Aorta (tissue), 5 donors: ENCODE measurements at regions not wholly inside any gene's neighbourhood (a gene's known extent, or its start where the extent isn't known, plus 50 kb on each side); places are given as distances from the start of the nearest gene placed in this dataset.

Source experiments
- ATAC-seq: fragments of 200-7000 bp; cut with Tn5 transposase; one replicate; pipeline ENCODE4 v1.9.1; 2022; ENCODE audit warnings: moderate library complexity; ENCODE audit not compliant: low FRiP score
- DNase-seq, 2 donors: peaks; one replicate each; pipeline ENCODE4 v3.0.0-alpha.2; 2020
- H3K27ac ChIP-seq, 2 donors: one replicate each; pipeline ENCODE4 v1.5.1; 2013; ENCODE audit warnings: low read length in 2 of 2, mild to moderate bottlenecking in 2 of 2, moderate library complexity in 2 of 2, control low read depth in 1 of 2, inconsistent platforms in 1 of 2, low read depth in 1 of 2
- H3K27me3 ChIP-seq, 2 donors: one replicate each; pipeline ENCODE4 v1.6.1; 2013; ENCODE audit warnings: control low read depth in 1 of 2, low read length in 1 of 2, mild to moderate bottlenecking in 1 of 2, moderate library complexity in 1 of 2; ENCODE audit not compliant: insufficient read depth in 2 of 2, control insufficient read depth in 1 of 2
- H3K36me3 ChIP-seq, 2 donors: one replicate each; pipeline ENCODE4 v1.6.1; 2013; ENCODE audit warnings: control low read depth in 1 of 2, low read length in 1 of 2, mild to moderate bottlenecking in 1 of 2; ENCODE audit not compliant: insufficient read depth in 2 of 2, control insufficient read depth in 1 of 2
- H3K4me1 ChIP-seq, 2 donors: one replicate each; pipeline ENCODE4 v1.6.1; 2013; ENCODE audit warnings: low read length in 2 of 2, control low read depth in 1 of 2, mild to moderate bottlenecking in 1 of 2, moderate library complexity in 1 of 2; ENCODE audit not compliant: insufficient read depth in 2 of 2, control insufficient read depth in 1 of 2
- H3K4me3 ChIP-seq, 2 donors: one replicate each; pipeline ENCODE4 v1.5.1; 2013; ENCODE audit warnings: low read length in 2 of 2, control low read depth in 1 of 2, mild to moderate bottlenecking in 1 of 2
- H3K9me3 ChIP-seq: one replicate; pipeline ENCODE4 v1.6.1; 2013; ENCODE audit warnings: mild to moderate bottlenecking, low read length; ENCODE audit not compliant: control insufficient read depth
- WGBS, 2 donors: extraction: QIAGEN DNeasy Blood & Tissue Kit; methylation state at CpG; one replicate each; pipeline ENCODE4 v1.1.7; 2013; 5-methylcytosine and 5-hydroxymethylcytosine counted together
- intact Hi-C, 2 donors: fragments of 100-400 bp; cut with DNase I; formaldehyde crosslinking; loops; one replicate each; pipeline versions ENCODE4 v1.14.2 to v1.15.0; 2022
- donor health status: healthy with polysubstance abuse.
- donor health status: Bipolar disorder and iron deficiency.
- donor health status: DM: no; HTN: no; CAD: no.
- donor health status: DM: no; HTN: no; CAD: no.
- donor health status: DM: yes; HTN: yes; CAD: no.

DNA sequence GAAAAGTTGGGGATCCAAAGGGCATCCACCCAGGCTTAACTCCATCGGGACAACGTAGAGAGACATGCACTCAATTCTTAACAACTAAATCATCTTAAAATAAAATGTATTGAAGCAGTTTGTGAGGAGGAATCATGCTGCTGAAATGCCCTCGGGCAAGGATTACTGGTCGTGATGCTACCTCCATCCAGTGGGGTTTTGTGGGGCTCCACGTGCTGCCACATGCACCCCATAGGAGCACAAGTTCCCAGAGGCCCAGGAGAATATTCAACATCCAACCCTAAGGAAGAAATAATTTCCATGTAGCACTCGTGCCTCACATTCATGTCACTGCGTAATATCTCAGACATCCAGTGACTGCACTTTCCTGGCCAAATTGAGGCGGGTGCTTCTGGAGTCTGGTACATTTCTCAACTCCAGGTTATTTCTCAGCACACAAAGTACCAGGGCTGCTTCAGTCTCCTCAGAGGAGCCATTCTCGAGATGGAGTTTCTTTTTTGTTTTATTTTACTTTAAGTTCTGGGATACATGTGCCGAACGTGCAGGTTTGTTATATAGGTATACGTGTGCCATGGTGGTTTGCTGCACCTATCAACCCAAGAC, 429.8 kb downstream of the FOXO1 start:
- H3K36me3 ChIP-seq: no peaks in the 10 kb centered on the region
- no peaks in the 10 kb centered on the region for H3K27me3 ChIP-seq
- DNase-seq (peak; percentile 63 to 78), ATAC-seq (peak; percentile 86)
- H3K4me3 ChIP-seq: no peak overlapping the region
- H3K4me1 ChIP-seq: peaks cover 0 to 1% of the 10 kb centered on the region in 2 donors
- no peaks in the 10 kb centered on the region for H3K9me3 ChIP-seq
- intact Hi-C loops: loop anchor here in 1 of 2 donors (5.0 to 10.0 kb wide), 3 partner anchors 44 to 428 kb away; partner anchors contain the start of gene FOXO1
- WGBS, 2 donors: 22 to 34% methylated on average over 12 of the region's 12 CpGs
- peak overlapping the region; percentile 99 for H3K27ac ChIP-seq

DNA sequence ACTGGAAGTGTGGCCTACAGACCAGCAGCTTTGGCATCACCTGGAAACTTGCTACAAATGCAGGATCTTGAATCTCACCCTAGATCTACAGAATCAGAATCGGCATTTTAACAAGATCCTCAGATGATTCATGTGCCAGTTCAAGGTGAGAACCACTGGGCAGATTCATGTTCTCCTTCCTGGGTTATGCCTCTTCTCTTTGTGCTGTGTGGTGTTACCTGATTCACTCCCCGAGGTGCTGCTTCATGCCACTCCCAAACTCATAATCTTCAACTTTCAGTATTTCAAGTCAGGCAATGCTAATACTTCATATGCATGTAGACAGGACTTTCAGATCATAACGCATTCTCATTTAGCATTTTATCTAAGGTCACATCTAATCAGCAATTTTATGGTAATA, 427.7 kb downstream of the FOXO1 start:
- intact Hi-C loops: loop anchor here in 1 of 2 donors (5.0 to 10.0 kb wide), 3 partner anchors 46 to 426 kb away; partner anchors contain the start of gene FOXO1
- no peak for ATAC-seq
- no peaks in the 10 kb centered on the region for H3K9me3 ChIP-seq
- no peak for DNase-seq
- 94 to 98% methylated on average over 3 of the region's 3 CpGs for WGBS, 2 donors
- H3K27me3 ChIP-seq: no peaks in the 10 kb centered on the region
- no peaks in the 10 kb centered on the region for H3K36me3 ChIP-seq
- peaks cover 0 to 1% of the 10 kb centered on the region in 2 donors for H3K4me1 ChIP-seq
- no peak overlapping the region for H3K4me3 ChIP-seq
- peak overlapping the region in 1 of 2 donors; percentile 21 for H3K27ac ChIP-seq

DNA sequence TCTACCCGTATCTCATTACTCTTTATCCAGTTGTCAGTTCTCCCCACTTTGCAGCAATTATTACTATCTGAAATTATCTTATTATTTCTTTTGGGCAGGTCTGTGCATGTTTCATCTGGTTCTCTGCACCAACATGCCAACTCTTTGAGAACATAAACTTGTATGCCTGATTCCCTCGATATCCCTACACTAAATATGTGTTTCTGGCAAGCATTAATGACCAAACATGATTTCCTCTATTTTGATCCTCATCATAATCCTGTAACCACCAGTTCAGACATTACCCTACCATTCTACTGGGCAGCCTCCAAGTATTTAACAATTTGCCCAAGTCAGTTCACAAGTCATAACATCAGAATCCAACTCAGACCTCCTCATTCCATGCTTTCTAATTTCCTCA, 426.1 kb downstream of the FOXO1 start:
- Histone ChIP-seq H3K36me3 (no peaks in the 10 kb centered on the region), H3K27ac (no peak overlapping the region), H3K9me3 (no peaks in the 10 kb centered on the region), H3K4me3 (no peak overlapping the region), H3K4me1 (no peaks in the 10 kb centered on the region), H3K27me3 (no peaks in the 10 kb centered on the region)
- intact Hi-C loops: no loop called here
- WGBS, 2 donors: 60 to 72% methylated on average over 2 of the region's 2 CpGs
- DNase-seq (no peak), ATAC-seq (no peak)

DNA sequence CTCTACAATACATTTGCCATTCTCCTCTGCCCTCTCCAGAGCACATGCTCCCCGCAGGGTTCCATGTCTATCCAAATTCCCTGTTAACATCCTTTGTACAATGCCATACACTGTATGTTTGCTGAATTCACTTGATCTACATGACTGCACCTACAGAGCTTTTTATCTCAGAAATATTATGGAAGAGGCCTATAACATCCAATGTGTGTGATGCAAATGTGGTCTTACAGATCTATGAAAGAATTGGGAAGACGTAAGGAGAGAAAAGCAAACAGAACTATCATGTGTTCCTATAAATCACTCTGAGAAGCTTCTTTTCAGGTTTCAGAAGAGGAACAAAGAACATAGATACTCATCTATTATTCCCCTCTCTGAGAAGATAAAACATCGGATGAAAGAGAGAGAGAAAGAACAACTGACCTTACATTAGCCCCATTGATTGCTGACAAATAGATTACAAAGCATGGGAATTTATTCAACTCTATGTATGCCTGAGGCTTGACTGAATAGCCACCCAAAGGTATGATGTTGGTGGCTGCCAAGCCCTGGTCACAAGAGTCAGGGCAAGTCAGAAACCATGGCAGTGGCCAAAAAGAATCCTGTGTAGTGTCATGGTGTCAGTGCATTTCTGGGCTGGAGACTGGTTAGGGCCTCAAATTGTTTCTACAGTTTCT, 425.2 kb downstream of the FOXO1 start:
- no peak overlapping the region for H3K4me3 ChIP-seq

DNA sequence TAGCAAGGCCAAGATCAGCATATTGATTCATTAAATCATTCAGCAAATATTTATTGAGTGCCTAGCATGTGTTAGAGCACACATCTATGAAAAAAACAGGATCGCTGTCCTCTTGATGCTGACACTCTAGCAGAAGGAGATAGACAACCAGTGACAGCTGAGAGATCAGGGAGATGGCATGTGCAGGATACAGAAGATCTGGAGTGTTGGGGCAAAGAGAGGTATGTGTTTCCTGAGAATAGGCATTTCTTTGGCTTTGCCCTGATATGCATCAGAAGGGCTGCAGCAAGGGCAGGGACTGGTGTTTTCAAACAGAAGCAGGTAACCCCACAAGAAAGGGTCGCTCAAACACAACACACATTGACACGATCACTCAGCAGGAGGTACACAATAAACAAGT, 423.4 kb downstream of the FOXO1 start:
- Histone ChIP-seq H3K9me3 (no peaks in the 10 kb centered on the region), H3K4me1 (no peaks in the 10 kb centered on the region), H3K27me3 (no peaks in the 10 kb centered on the region), H3K27ac (no peak overlapping the region), H3K4me3 (no peak overlapping the region), H3K36me3 (no peaks in the 10 kb centered on the region)
- no peak for DNase-seq
- intact Hi-C loops: no loop called here
- WGBS, 2 donors: 88 to 91% methylated on average over 3 of the region's 3 CpGs
- ATAC-seq: no peak

More for the DNA sequence above, 425.2 kb downstream of the FOXO1 start:
- WGBS, 2 donors: 91 to 94% methylated on average over 3 of the region's 3 CpGs
- H3K36me3 ChIP-seq: no peaks in the 10 kb centered on the region
- H3K27me3 ChIP-seq: no peaks in the 10 kb centered on the region
- intact Hi-C loops: no loop called here
- H3K9me3 ChIP-seq: no peaks in the 10 kb centered on the region
- no peak overlapping the region for H3K27ac ChIP-seq
- no peaks in the 10 kb centered on the region for H3K4me1 ChIP-seq
- DNase-seq: no peak
- ATAC-seq: no peak

DNA sequence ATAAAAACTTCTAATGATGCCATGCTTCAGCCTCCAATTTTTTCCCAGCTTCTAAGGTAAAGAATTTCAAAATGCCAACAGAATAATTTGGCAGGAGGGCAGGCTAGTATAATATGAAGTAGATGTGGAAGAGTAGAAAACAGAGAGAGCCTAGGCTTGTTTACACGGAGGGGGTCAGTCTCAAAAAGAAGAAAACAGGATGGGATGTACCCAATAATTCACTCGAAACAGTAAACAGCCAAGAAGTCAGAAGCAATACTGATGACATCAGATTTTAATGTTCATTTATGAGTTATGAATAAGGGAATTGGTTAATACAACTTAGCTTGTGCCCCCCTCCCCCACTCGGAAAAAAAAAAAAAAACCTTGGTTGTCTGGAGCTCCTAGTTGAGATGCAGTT, 422.5 kb downstream of the FOXO1 start:
- ATAC-seq: no peak
- Histone ChIP-seq H3K27ac (no peak overlapping the region), H3K27me3 (no peaks in the 10 kb centered on the region), H3K4me3 (no peak overlapping the region), H3K9me3 (no peaks in the 10 kb centered on the region), H3K4me1 (no peaks in the 10 kb centered on the region), H3K36me3 (no peaks in the 10 kb centered on the region)
- no peak for DNase-seq
- intact Hi-C loops: no loop called here
- WGBS, 2 donors: 29 to 33% methylated on average over 3 of the region's 3 CpGs

DNA sequence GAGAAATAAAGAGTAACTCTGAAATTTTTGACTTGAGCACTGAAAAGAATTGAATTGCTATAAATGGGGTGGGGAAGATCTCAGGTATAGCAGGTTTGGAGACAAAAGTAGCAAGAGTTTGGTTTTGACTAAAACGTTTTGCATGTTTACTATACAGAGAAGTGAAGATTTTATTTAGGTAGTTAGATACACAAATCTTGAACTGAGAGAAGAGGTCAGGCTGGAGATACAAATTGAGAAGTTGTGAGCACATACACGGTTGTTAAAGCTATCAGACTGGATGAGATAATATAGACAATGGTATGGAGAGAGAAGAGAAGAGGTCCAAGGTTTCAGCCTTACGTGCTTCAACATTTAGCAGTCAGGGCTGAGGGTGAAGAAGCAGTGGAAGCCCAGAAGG, 420.9 kb downstream of the FOXO1 start:
- H3K4me3 ChIP-seq: no peak overlapping the region
- WGBS, 2 donors: 67 to 76% methylated on average over 3 of the region's 3 CpGs
- H3K27ac ChIP-seq: no peak overlapping the region
- H3K4me1 ChIP-seq: no peaks in the 10 kb centered on the region
- no peaks in the 10 kb centered on the region for H3K27me3 ChIP-seq
- no peak for DNase-seq
- intact Hi-C loops: no loop called here
- H3K36me3 ChIP-seq: no peaks in the 10 kb centered on the region
- no peaks in the 10 kb centered on the region for H3K9me3 ChIP-seq
- ATAC-seq: no peak

DNA sequence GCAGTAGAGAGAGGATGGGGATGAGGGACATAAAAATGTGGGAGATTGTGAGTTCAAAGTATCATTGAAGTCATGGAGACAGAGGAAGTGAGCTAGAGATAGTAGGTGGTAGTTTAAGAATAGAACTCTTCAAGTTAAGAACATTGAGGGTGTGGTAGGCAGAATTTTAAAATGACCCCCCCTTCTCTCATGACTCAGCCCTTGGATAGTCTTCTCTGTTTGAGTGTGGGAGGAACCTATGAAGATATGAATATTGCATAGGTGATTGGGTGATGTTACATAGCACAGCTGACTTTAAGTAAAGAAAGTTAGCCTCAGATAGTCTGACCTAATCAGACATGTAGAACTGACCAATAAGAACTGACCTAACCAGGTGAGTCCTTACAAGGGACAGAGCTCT, 418.6 kb downstream of the FOXO1 start:
- no peaks in the 10 kb centered on the region for H3K27me3 ChIP-seq
- no peaks in the 10 kb centered on the region for H3K9me3 ChIP-seq
- H3K36me3 ChIP-seq: no peaks in the 10 kb centered on the region
- intact Hi-C loops: no loop called here
- H3K4me1 ChIP-seq: no peaks in the 10 kb centered on the region
- DNase-seq (no peak), ATAC-seq (no peak)
- H3K27ac ChIP-seq: no peak overlapping the region
- no peak overlapping the region for H3K4me3 ChIP-seq

DNA sequence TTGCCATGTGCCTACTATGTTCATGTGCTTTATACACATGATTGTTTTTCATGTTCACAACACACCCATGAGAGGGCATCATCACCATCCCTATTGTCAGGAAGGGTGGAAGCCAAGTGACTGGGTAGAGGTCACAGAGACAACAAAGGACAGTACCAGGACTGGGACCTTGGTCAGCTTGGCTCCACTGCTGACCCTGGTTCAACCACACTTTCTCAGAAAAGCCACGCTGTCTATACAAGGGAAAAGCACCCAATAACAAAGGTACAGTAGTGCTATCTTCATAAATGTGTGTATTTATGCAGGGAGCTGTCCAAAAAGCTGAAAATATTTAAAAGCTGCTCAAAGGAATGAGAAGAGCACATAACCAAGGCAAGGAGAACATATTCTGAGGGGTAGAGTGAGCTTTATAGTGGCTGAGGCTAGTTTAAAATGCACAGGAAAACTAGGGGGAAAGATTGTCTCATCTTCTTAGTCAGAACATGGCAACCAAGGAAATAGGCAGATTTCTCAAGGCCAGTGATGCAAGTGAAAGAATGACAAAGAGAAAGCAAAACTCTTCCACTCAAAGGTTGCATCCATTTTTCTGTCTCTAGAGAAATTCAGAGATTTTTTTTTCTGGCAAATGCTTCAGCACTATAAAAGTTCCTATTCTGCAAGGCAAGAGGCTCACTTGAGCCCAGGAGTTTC, 415.0 kb downstream of the FOXO1 start:
- DNase-seq (no peak), ATAC-seq (peak; percentile 23)
- no peaks in the 10 kb centered on the region for H3K4me1 ChIP-seq
- H3K9me3 ChIP-seq: no peaks in the 10 kb centered on the region
- WGBS, 2 donors: 34 to 82% methylated on average over 1 of the region's 1 CpG
- no peak overlapping the region for H3K27ac ChIP-seq
- H3K4me3 ChIP-seq: no peak overlapping the region
- intact Hi-C loops: no loop called here
- H3K27me3 ChIP-seq: no peaks in the 10 kb centered on the region
- H3K36me3 ChIP-seq: no peaks in the 10 kb centered on the region
